ENCODE measurements at regions not wholly inside any gene's neighbourhood (a gene's known extent, or its start where the extent isn't known, plus 50 kb on each side); places are given as distances from the start of the nearest gene placed in this dataset.

GRCh38 chr2:133840761-133841160 lies 272.5 kb upstream of the NCKAP5 start:
- TF ChIP-seq CTCF (IDR thresholded peaks at IDR 0.05) = no peak
- TF ChIP-seq POLR2A (IDR thresholded peaks at IDR 0.05) = no peak
